ENCODE measurements at regions not wholly inside any gene's neighbourhood (a gene's known extent, or its start where the extent isn't known, plus 50 kb on each side); places are given as distances from the start of the nearest gene placed in this dataset.

- H3K36me3 ChIP-seq (ENCODE audit: insufficient read depth, low read length): no peaks in the 10 kb centered on the region
- no peak for TF ChIP-seq POLR2AphosphoS5 (IDR thresholded peaks at IDR 0.05; ENCODE audit: borderline replicate concordance, low read depth, low read length)
- TF ChIP-seq FOXP2 (optimal IDR thresholded peaks at IDR 0.05; ENCODE audit: control extremely low read depth, extremely low read length, insufficient read depth): no peak
- TF ChIP-seq EZH2 (IDR thresholded peaks at IDR 0.05): no peak
- H3K9me3 ChIP-seq (ENCODE audit: low read depth, low read length): no peaks in the 10 kb centered on the region
- H3K4me3 ChIP-seq: no peak overlapping the region
- no peak for DNase-seq (ENCODE audit: low read depth, low spot score)
- no peak overlapping the region for H3K9ac ChIP-seq (ENCODE audit: insufficient read length)
- no peak overlapping the region for H3K27ac ChIP-seq
Measured at GRCh38 chr2:184540246-184540789, 58.0 kb upstream of the ZNF804A start.

- Histone ChIP-seq H3K27ac (no peak overlapping the region), H3K36me3 (ENCODE audit: insufficient read depth, low read length) (no peaks in the 10 kb centered on the region), H3K9ac (ENCODE audit: insufficient read length) (no peak overlapping the region), H3K4me3 (no peak overlapping the region), H3K9me3 (ENCODE audit: low read depth, low read length) (no peaks in the 10 kb centered on the region)
- TF ChIP-seq EZH2 (IDR thresholded peaks at IDR 0.05) (no peak), FOXP2 (optimal IDR thresholded peaks at IDR 0.05; ENCODE audit: control extremely low read depth, extremely low read length, insufficient read depth) (no peak), POLR2AphosphoS5 (IDR thresholded peaks at IDR 0.05; ENCODE audit: borderline replicate concordance, low read depth, low read length) (no peak)
- no peak for DNase-seq (ENCODE audit: low read depth, low spot score)
Measured at GRCh38 chr2:184541591-184541990, 56.7 kb upstream of the ZNF804A start.

- Histone ChIP-seq H3K4me3 (no peak overlapping the region), H3K27ac (no peak overlapping the region), H3K9me3 (ENCODE audit: low read depth, low read length) (no peaks in the 10 kb centered on the region), H3K36me3 (ENCODE audit: insufficient read depth, low read length) (no peaks in the 10 kb centered on the region), H3K9ac (ENCODE audit: insufficient read length) (no peak overlapping the region)
- TF ChIP-seq POLR2AphosphoS5 (IDR thresholded peaks at IDR 0.05; ENCODE audit: borderline replicate concordance, low read depth, low read length) (no peak), EZH2 (IDR thresholded peaks at IDR 0.05) (no peak), FOXP2 (optimal IDR thresholded peaks at IDR 0.05; ENCODE audit: control extremely low read depth, extremely low read length, insufficient read depth) (no peak)
- DNase-seq (ENCODE audit: low read depth, low spot score): no peak
Measured at GRCh38 chr2:184543832-184544231, 54.5 kb upstream of the ZNF804A start.
